HL-60 (cell line): ENCODE measurements at regions not wholly inside any gene's neighbourhood (a gene's known extent, or its start where the extent isn't known, plus 50 kb on each side); places are given as distances from the start of the nearest gene placed in this dataset.
"Not testable (repeated sequence)": the region's sequence is repeated elsewhere in the genome, so short reads cannot be mapped to it uniquely, and the experiment has no call there.

Experiments
- CTCF ChIP-seq: IDR thresholded peaks from one replicate; pipeline ENCODE4 v1.5.1; 2011; ENCODE audit warnings: low read length, control low read depth, inconsistent platforms; ENCODE audit not compliant: insufficient read depth
- SPI1 ChIP-seq: IDR thresholded peaks from 2 replicates; pipeline ENCODE4 v1.6.1; 2012; ENCODE audit warnings: low read depth, mild to moderate bottlenecking, borderline replicate concordance

- TF ChIP-seq CTCF, SPI1: not testable (repeated sequence)
Measured at GRCh38 chr3:46772498-46772897, 54.8 kb upstream of the PRSS50 start.
